Activated CD4-positive, alpha-beta T cell treated with anti-CD3 and anti-CD28 coated beads, Interleukin-2, Interleukin-6, amounts not matched to agents 100 ng/mL and 50 ng/mL, durations not matched to agents 16 hours and 8 hours (primary cell): ENCODE measurements at regions not wholly inside any gene's neighbourhood (a gene's known extent, or its start where the extent isn't known, plus 50 kb on each side); places are given as distances from the start of the nearest gene placed in this dataset.
"Not testable (repeated sequence)": the region's sequence is repeated elsewhere in the genome, so short reads cannot be mapped to it uniquely, and the experiment has no call there.

Source experiments
- DNase-seq: peaks from one replicate; pipeline ENCODE4 v3.0.0-alpha.2; 2020

GRCh38 chr4:22631167-22631566 is 61.6 kb upstream of the GBA3 start:
- DNase-seq = not testable (repeated sequence)

- no peak for DNase-seq
Observed at GRCh38 chr4:22634541-22635181, 58.1 kb upstream of the GBA3 start.

DNA sequence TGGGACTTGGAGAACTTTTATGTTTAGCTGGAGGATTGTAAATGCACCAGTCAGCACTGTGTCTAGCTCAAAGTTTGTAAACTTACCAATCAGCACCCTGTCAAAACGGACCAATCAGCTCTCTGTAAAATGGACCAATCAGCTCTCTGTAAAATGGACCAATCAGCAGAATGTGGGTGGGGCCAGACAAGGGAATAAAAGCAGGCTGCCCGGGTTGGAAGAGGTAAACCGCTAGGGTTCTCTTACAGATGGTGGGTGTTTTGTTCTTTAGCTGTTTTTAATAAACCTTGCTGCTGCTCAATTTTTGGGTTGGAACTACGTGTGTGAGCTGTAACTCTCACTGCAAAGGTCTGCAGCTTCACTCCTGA is 57.6 kb upstream of the GBA3 start:
- not testable (repeated sequence) for DNase-seq

DNA sequence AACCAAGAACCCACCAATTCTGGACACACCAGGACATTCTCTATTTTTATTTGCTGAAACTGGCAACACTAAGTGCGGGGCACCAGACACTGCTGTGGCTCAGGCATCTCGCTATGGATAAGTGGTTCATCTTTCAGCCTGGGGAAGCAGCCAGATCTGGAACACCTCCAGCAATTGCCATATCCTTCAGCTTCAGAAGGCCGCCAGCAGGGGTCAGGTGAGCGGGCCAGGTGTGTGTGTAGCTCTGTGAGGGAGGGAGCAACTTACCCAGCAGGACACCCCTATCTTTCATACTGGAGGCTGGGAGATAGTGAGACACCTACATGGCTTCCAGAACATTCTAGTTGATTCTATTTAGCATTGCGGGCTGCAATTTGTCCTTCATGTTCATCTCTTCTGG is 57.0 kb upstream of the GBA3 start:
- DNase-seq = no peak

- DNase-seq = no peak
Observed at GRCh38 chr4:22637306-22637705, 55.4 kb upstream of the GBA3 start.
